ENCODE measurements at regions not wholly inside any gene's neighbourhood (a gene's known extent, or its start where the extent isn't known, plus 50 kb on each side); places are given as distances from the start of the nearest gene placed in this dataset.

GRCh38 chr5:98497418-98497817 is 276.0 kb upstream of the RGMB start:
- TF ChIP-seq CTCF (IDR thresholded peaks at IDR 0.05), result no peak
- TF ChIP-seq POLR2AphosphoS5 (IDR thresholded peaks at IDR 0.05; ENCODE audit: low read depth, low read length), result no peak
- no peak for TF ChIP-seq TCF7L2 (IDR thresholded peaks at IDR 0.05; ENCODE audit: low read depth, low read length)
- no peak for TF ChIP-seq SIN3A (IDR thresholded peaks at IDR 0.05; ENCODE audit: borderline replicate concordance, insufficient read depth, low read depth, low read length)
- TF ChIP-seq, protein P1, sequence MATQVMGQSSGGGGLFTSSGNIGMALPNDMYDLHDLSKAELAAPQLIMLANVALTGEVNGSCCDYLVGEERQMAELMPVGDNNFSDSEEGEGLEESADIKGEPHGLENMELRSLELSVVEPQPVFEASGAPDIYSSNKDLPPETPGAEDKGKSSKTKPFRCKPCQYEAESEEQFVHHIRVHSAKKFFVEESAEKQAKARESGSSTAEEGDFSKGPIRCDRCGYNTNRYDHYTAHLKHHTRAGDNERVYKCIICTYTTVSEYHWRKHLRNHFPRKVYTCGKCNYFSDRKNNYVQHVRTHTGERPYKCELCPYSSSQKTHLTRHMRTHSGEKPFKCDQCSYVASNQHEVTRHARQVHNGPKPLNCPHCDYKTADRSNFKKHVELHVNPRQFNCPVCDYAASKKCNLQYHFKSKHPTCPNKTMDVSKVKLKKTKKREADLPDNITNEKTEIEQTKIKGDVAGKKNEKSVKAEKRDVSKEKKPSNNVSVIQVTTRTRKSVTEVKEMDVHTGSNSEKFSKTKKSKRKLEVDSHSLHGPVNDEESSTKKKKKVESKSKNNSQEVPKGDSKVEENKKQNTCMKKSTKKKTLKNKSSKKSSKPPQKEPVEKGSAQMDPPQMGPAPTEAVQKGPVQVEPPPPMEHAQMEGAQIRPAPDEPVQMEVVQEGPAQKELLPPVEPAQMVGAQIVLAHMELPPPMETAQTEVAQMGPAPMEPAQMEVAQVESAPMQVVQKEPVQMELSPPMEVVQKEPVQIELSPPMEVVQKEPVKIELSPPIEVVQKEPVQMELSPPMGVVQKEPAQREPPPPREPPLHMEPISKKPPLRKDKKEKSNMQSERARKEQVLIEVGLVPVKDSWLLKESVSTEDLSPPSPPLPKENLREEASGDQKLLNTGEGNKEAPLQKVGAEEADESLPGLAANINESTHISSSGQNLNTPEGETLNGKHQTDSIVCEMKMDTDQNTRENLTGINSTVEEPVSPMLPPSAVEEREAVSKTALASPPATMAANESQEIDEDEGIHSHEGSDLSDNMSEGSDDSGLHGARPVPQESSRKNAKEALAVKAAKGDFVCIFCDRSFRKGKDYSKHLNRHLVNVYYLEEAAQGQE (IDR thresholded peaks at IDR 0.05; ENCODE audit: insufficient read depth in 1 of 2, low read depth in 2 of 2, low read length in 1 of 2), result no peak
